ENCODE measurements at regions not wholly inside any gene's neighbourhood (a gene's known extent, or its start where the extent isn't known, plus 50 kb on each side); places are given as distances from the start of the nearest gene placed in this dataset.

DNA sequence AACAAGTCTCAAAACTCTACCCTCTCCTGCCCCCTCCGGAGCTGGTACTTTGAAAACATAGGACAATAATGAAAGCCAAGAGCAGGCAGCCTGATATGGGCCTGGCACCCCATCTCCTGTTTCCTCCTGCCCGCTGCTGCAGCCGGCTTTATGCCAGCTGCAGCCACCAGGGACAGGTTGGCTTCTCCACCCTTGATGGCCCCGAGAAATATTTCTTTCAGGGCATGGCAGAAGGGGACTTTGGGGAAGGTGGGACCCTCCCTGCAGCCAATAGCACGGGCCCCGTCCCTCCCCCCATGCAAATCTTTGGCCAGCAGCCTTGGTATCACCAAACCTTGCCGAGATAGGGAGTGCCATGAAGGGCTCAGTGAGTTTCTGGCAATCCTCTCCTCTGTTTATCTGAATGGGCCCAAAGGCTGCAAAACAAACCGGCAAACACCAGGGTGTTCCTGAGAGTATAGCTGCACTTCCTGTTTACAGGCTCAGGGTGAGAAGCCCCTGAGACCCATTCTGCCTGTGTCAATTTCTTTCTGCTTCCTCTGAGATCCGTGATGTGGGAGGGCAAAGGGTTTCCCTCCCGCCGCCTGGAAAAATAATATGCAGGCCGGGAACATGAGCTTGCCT is 73.4 kb upstream of the BOD1 start:
- DNase-seq (ENCODE audit: low read depth): no peak

DNA sequence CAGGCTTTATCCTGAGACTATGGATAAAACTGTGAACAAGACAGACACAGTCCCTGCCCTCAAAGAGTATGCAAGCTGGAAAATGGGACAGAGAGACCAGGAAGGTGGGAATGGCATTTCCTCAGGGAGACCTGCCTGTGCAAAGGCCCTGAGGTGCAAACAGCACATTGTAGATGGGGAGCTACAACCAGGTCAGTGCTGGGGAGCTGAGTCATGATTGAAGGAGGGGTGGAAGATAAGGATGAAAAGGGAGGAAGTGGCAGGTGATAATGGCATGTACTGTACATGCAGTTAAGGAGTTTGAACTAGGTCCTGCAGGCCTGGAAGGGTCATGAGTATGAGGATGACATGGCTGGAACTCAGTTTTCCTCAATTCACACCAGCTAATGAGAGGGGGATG is 75.5 kb upstream of the BOD1 start:
- DNase-seq (ENCODE audit: low read depth): no peak

DNA sequence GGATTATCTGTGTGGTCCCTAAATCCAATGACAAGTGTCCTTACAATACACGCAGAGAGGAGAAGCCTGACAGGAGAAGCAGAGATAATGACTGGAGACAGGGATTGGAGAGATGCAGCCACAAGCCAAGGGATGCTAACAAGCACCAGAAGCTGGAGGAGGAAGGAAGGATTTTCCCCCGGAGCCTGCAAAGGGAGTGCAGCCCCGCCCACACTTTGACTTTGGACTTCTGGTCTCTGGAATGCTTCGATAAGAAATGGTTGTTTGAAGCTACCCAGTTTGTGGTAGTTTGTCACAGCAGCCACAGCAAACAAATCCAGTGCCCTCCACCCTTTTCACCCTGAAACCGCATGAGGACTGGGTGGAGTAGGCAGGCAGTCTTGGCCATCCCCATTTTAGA is 77.2 kb upstream of the BOD1 start:
- no peak for DNase-seq (ENCODE audit: low read depth)

DNA sequence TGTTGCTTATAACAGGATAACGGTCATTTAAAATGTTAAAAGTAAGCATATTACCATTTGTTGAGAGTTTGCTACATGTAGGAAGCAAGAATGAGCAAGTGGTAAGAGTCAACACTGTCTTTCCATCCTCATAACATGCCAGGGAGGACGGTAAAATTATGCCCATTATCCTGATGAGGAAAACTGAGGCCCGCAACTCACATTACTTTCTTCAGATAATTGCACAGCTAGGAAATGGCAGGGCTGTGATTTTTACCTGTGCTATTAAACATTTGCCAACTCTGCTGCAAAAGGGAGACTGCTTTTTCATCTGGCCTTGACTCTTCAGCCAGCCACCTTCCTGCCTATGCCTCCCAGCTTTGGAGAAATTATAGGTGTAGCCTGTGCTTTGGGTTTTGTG is 79.8 kb upstream of the BOD1 start:
- DNase-seq (ENCODE audit: low read depth): no peak

DNA sequence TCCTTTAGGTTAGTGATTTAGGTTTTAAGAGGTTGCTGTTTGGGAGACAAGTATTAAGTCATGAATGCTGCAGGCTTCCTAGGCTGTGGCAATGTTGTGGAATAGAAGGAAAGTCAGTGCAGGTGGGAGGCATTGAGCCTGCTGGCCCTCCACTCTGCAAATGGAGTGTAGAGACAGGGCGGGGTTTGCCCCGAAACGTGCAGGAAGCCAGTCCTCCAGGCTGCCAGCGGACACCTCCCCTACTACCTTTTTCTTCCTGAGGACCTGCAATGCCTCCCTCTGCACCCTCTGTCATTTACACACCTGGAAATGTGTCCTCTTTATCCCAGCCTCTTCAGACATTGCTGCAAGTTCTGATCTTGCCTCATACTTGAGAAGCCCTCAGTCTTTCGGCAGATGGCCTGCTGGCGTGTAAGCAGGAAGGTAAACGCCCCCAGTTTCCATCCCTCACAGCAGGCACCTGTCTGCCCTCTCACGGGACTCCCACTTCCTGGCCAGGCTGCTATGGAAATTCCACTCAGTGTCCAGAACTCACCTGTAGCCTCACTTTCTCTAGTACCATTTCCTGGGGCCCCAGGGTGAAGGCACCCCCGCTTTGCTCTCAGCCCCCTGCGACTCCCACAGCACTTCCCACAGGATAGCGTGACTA is 81.6 kb upstream of the BOD1 start:
- no peak for DNase-seq (ENCODE audit: low read depth)

DNA sequence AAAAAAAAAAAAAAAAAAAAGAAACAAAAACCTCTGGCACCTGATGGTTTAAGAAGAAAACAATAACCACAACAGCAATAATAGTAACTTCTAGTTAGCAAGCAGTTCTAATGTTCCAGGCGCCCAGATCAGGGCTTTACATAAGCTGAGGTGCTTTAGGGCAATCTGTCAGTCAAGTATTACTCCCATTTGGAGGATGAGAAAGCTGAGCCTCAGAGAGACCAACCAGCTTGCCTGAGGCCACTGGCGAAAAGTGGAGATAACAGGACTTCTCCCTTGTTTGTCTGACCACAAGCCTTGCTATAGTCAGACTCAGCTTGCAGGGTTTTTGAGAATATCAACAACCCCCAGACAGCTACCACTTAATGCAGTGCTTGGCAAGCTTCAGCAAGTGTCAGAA is 83.5 kb upstream of the BOD1 start:
- DNase-seq (ENCODE audit: low read depth): no peak

DNA sequence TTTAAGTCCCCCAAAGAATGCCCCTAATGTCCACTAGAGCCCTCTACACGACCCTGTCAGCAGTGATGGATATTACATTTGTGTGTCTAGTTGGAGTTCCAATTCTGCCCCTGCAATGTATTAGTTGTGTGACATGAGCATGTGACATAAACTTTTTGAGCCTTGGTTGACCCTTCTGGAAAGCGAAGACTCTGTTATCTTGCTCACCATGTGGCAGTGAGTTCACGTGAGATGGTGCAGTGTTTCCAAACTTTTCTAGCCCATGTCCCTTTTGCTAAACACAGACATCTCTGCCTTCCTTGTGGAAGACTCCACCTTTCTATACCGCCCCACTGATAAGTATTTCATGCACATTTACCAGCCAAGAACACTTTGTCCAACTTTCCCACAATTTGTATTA is 87.0 kb upstream of the BOD1 start:
- DNase-seq (ENCODE audit: low read depth): no peak

DNA sequence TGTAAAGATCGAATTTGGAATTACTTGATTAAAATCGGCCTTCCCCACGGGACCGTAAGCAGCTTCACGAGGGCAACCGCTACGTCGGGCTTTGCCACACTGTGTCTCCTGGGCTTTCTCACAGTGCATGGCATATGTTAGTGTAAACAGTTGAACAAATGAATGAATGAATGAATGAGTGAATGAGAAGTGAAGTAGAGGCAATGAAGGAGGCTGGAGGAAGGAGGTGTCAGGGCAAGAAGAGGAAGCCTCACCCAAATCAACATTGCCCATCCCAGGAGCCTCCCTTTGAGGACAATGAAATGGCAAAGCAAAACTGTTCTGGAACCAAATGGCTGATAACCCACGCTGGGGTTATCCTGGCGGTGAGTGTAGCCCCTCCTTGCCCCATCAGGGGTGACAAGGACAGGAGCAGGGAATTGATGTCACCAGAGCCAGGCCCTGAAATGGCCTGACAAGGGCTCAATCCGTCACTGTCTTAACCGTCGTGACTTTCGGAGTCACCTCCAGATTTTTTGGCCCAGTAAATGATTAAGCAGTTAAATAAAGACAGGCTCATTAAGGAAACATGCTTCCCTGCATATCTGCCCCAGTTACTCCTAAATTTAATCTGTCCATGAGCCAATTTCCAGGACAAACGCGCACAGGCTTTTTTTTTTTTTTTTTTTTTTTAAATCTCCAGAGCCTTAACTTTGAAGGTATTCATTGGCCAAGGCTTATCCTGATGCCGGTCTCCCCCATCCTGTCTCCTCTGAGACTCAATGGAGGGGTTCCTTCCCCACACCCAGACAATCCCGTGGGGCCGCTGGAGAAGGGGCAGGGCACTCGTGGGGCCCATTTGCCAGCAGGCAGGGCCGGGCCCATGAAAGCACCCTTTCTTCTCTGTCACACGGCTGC is 88.4 kb upstream of the BOD1 start:
- DNase-seq (ENCODE audit: low read depth): no peak

DNA sequence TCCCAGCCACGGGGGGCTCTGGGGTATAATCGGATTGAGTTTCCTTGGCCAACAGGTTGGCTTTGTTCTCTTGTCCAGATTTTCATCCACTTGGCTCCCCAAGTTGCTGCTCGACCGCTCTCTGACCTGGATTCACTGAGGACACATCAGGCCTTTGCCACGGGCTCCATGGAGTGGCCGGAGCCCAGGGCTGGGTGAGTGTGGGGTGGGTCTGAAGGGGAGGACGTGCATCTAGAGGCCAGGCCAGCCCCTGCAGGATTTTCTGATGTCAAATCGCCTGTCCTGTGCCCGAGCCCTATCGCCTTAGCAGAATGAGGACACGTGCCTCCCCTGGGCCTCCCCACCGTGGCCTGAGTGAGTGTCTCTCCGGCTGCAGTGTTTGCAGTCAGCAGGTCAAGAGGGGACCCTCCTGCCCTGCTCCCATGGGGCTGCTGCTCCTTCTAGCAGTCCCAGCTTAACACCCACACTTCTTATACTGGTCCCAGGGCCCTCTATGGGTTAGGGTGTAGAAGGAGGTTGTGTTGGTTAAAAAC is 89.1 kb upstream of the BOD1 start:
- DNase-seq (ENCODE audit: low read depth): no peak

DNA sequence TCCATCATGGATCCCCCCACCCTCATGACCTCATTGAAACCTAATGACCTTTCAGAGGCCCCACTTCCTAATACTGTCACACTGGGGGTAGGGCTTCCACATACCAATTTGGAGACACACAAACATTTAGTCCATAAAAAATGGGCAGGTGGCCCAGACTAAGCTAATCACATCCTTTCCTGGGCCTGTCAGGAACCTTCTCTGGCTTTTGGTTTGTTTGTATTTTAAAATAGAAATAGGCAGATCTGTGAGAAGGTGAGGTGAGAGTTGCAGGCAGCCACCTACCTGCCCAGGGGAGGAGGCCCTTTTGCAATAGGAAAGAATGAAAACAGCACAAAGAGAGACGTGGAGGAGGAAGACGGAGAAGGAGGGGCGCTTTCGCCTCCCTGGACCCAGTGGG is 90.2 kb upstream of the BOD1 start:
- no peak for DNase-seq (ENCODE audit: low read depth)

DNA sequence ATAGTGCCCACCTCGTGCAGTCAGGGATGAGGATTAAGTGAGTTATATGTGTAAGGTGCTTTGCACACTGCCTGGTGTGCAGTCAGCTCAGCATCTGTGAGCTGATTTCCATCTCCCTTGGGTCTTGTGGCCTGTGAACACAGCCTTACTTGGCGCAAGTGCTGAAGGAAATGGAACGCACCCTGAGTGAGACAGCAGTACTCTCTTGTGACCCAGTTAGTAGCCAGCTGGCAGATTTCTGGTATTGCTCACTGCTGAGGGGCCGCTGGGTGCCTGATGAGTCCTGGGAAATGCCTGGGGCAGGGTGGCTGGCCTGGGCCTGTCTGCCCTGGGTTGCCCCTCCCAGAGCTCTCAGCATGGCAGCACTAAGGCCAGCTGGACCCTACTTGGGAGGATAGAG is 90.9 kb upstream of the BOD1 start:
- DNase-seq (ENCODE audit: low read depth): peak; percentile 61

DNA sequence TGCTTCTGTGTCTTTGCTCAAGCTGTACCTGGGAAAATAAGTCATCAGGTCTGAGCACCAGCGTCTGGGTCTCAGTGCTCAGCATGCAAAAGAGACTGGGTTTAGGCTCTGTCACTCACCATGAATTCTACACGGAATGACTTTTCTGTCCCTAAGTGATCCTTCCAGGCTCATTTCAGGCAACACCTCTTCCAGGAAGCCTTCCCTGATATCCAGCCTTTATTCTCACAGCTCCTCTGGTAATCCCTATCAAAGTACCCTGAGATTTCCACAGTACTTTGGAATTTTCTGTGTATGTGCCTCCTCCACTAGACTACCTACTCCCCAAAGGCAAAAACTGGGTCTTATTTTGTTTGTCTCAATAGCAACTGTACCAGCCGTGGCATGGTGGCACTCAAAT is 92.7 kb upstream of the BOD1 start:
- no peak for DNase-seq (ENCODE audit: low read depth)

DNA sequence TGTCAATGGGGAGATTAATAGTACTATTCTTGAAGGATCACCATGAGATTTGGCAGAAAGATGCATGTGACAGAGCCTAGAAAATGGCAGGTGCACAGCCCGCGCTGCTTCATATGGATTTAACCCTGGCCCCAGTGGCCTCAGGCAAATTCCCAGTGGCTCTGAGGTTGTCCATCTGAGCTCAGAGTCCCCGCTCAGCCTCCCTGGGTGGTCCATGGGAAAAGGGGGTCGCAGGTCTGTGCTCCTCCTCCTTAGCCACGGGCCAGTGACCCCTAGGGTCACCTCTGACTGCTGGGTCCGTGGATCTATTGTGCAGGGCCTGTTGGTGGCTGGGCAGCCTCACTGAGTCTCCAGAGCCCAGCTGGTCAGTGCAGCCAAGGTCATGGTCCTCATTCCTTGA is 93.3 kb upstream of the BOD1 start:
- no peak for DNase-seq (ENCODE audit: low read depth)

DNA sequence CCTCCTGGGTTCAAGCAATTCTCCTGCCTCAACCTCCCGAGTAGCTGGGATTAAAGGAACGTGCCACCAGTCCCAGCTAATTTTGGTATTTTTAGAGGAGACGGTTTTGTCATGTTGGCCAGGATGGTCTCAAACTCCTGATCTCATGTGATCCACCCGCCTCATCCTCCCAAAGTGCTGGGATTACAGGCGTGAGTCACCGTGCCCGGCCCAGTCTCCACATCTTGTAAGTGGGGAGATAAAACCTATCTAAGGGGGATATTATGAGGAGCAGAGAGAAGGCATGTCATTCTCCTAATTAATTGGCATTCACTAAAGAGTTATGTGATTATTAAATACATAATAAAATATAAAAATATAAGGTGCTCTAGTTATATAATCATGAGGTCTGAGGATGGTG is 94.1 kb upstream of the BOD1 start:
- no peak for DNase-seq (ENCODE audit: low read depth)

DNA sequence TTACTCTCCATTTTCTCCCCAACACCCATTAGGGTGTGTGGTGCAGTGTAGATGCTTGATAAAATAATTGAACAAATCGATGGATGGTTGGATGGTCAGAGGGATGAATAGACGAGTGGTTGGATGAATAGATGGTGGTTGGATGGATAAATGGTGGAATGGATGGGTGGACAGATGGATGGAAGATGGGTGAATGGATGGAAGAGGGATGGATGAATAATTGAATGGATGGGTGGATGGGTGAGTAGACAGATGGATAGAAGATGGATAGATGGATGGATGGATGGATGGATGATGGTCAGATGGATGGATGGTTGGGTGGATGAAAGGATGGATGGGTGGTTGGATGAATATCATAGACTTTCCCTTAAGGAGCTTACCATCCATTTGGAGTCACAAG is 95.0 kb upstream of the BOD1 start:
- DNase-seq (ENCODE audit: low read depth): no peak

DNA sequence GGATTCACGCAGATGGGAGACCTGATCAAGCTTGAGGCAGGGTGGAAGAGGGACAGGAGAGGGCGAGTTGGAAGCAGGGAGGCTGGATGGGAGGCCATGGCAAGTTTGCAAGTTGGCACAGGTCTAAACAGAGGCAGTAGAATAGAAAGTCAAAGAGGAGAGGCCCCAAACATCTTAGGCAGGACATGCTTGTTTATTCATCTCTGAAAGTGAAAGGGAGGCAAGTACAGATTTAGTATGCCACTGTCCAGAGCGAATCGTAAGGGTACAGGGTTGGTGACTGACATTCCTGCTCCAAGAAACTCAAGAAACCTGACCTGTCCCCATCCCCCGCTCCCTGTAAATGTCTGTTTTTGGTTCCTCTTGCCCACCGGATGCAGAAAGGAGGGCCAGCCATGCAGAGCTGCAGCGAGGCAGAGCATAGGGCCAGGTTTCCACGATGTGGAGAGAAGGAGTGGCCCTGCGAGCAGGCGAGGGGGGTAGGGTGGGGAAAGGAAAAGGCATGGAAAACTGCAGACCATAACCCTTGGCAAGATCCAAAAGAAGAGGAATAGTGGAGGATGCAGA is 96.2 kb upstream of the BOD1 start:
- DNase-seq (ENCODE audit: low read depth): no peak

DNA sequence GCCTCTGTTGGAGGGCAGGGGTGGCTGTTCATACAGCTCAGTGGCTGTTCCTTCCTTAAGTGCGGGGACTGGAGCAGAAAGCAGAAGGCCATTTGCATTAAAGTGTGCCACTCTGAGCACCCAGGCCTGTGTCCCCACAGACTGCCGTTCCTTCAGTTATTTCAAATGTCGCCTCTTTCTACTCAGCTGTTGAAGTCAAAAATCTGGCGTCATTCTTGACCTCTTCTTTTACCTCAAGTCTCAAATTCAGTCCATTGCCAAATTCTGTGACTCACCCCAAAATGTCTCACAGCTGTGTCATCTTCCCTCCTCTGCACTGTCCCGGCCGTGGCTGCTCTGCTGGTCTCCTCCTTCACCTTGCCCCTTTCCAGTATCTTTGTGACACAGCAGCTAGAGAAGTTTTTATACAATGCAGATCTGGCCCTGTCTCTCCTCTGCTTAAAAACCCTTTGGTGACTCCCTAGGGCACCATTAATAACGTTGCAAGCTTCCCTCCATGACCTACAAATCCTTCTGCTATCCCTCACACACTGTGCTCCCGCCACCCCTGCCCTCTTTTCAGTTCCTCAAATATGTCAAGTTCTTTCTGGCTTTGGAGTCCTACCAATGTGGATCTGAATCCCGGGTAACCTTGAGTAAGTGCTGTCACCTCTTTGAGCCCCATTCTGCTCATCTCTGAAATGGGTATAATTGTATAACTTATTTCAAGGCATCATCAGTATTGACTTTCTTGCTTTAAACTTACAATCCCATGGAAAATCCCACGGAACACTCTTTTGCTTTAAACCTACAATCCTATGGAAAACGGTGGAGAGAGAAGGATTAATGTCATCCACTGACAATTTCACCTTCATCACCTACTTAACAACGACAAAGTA is 98.3 kb upstream of the BOD1 start:
- peak; percentile 82 for DNase-seq (ENCODE audit: low read depth)

DNA sequence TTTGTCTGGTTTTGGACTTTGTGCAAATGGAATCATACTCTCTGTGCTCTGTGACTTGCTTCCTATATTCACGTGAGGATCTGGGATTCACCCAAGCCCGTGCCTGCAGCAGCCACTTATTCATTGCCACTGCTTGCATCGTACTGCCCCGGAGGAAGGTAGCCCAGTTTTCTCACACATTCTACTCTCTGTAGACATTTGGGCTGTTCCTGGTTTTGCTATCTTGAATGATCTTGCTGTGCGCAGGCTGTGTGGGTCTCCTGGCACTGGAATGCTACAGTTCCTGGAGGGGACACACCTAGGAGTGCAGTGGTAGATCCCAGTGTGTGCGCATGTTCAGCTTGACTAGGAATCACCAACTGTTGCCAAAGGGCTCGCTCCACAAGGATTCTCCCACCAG is 99.2 kb upstream of the BOD1 start:
- DNase-seq (ENCODE audit: low read depth): no peak

DNA sequence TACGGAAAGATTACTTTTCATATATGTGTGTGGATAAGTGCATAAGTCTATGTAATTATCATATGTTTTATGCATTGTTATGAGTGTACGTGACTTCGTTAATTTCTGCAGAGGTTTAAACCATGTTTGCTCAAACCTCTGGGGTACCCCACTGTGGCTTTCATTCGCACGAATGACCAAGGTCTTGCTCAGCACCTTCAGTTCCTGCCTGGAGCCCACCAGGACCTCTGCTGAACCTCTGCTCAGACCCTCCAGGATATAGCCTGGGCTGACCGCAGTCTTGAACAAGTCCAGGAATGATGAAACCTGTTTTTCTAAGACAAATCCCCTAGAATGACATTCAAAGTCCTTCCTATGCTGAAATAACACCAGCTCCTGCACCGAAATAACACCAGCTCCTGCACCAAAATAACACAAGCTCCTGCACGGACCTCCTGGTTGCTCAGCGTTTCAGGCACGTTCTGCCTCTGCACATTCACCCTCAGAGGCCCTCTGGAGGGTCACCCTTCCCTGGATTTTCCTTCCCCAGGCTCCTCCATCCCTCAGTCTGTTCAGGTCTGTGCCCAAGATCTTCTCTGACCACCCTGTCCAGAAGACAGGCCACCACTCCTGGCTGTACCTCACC is 99.7 kb upstream of the BOD1 start:
- DNase-seq (ENCODE audit: low read depth): no peak

DNA sequence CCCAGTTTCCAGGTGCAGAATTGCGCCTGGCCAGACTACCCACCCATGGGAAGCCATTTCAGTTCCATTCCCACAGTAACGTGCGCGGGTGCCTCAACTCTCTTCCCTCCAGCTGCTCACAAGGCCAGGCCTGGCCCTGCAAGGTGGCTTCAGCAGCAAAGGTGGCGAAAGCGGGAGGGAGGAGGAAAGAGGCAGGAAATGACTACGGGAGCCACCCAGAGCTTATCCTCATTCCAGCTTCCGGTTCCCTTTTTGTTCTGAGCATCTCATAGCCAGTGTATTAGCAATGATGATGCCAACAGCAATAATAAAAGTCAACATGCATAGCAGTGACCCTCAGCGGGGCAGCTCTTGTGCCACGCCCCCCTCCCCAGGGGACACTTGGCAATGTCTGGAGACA is 101.5 kb upstream of the BOD1 start:
- no peak for DNase-seq (ENCODE audit: low read depth)

DNA sequence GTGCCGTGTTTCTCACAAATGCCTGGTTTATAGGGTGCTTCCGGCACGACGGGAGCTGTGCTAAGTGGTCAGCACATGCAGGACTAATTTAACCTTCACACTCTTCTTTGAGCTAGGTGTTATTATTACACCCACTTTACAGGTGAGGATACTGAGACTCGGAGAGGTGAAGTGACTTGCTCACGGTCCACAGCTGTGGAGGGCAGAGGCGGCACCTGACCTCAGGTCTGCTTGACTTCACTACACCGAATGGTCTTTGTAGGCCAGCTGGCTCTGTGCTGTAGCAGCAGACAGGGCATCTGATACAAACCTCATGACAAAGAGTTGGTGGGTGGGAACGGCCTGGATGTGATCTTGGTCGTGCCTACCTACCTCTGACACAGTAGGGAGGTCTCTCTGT is 102.0 kb upstream of the BOD1 start:
- no peak for DNase-seq (ENCODE audit: low read depth)

Data from GM04504 (cell line).